Ovary (tissue), 3 donors: ENCODE measurements at regions not wholly inside any gene's neighbourhood (a gene's known extent, or its start where the extent isn't known, plus 50 kb on each side); places are given as distances from the start of the nearest gene placed in this dataset.

Experiments
- CTCF ChIP-seq, 3 donors: fragments of 450-650 bp in 2 of 3; fragments of 200-600 bp in 1 of 3; IDR thresholded peaks; one replicate each; pipeline versions ENCODE4 v1.5.1 to v1.8.0; 2016 to 2022; ENCODE audit warnings: antibody characterized with exemption in 3 of 3, mild to moderate bottlenecking in 1 of 3
- EP300 ChIP-seq: sonication (generic); formaldehyde crosslinking; IDR thresholded peaks from one replicate; pipeline ENCODE4 v1.6.1; 2017; ENCODE audit warnings: antibody characterized with exemption
- POLR2A ChIP-seq: fragments of 450-650 bp; IDR thresholded peaks from one replicate; pipeline ENCODE4 v1.6.1; 2017; ENCODE audit warnings: antibody characterized with exemption, mild to moderate bottlenecking, moderate library complexity
- donor health status: DM: no; HTN: no; CAD: no.

- TF ChIP-seq EP300 (no peak), POLR2A (no peak), CTCF (IDR thresholded peaks at IDR 0.05) (no peak)
Measured at GRCh38 chr2:156765450-156765849, 329.3 kb downstream of the GPD2 start.
